HepG2 (cell line): ENCODE measurements at regions not wholly inside any gene's neighbourhood (a gene's known extent, or its start where the extent isn't known, plus 50 kb on each side); places are given as distances from the start of the nearest gene placed in this dataset.

Experiments used
- ATAC-seq: fragments of 200-7000 bp; cut with Tn5 transposase; 3 replicates; pipeline ENCODE4 v1.9.1; 2020; ENCODE audit warnings: mild to moderate bottlenecking, moderate library complexity
- BruUV-seq: library from RNA; stranded (reverse); fragments of 400-500 nt; replicated peaks from 2 replicates; lab custom pipeline; 2021; lab: Mats Ljungman, UMichigan
- CTCF ChIA-PET: fragments of 300-600 bp; formaldehyde crosslinking; extraction: SDS; loops from one replicate; lab custom pipeline; 2021; ENCODE audit warnings: low total read pairs, inconsistent platforms, low intra/inter-chr PET ratio; lab: Yijun Ruan, JAX
- POLR2A ChIA-PET: fragments of 350-600 bp; sonication (Branson Sonifier 250); formaldehyde crosslinking; loops from one replicate; lab custom pipeline; 2020; ENCODE audit warnings: antibody characterized with exemption, inconsistent platforms; lab: Yijun Ruan, JAX
- DNase-seq: peaks from one replicate; pipeline ENCODE4 v3.0.0-alpha.2; 2015; ENCODE audit warnings: low spot score
- FAIRE-seq: peaks from 3 replicates; lab custom pipeline; 2011; peaks lifted over from hg19 to GRCh38; lab: Jason Lieb, UNC
- H2AFZ ChIP-seq: one replicate; pipeline ENCODE4 v1.6.1; 2011; ENCODE audit warnings: low read length, inconsistent platforms
- H3K27ac ChIP-seq: fragments of 300-600 bp; 3 replicates; pipeline ENCODE4 v1.8.0; 2011; ENCODE audit warnings: mixed run types, mild to moderate bottlenecking, mixed read lengths, low read length, inconsistent platforms; ENCODE audit not compliant: insufficient read depth; ENCODE audit errors: extremely low read length
- H3K27me3 ChIP-seq, 2 experiments: fragments of 200-600 bp in 1 of 2; 2 replicates in 1 of 2; 3 replicates in 1 of 2; pipeline versions ENCODE4 v1.6.0 to v1.8.0; 2011; ENCODE audit warnings: low read length in 2 of 2, mild to moderate bottlenecking in 2 of 2, moderate library complexity in 2 of 2, inconsistent platforms in 1 of 2; ENCODE audit not compliant: insufficient read depth in 2 of 2, control insufficient read depth in 1 of 2
- H3K36me3 ChIP-seq, 2 experiments: fragments of 200-600 bp in 1 of 2; replicated peaks in 1 of 2; 2 replicates in 1 of 2; 3 replicates in 1 of 2; pipeline versions ENCODE4 v1.5.1 to v1.8.0; 2011; ENCODE audit warnings: low read length in 2 of 2, inconsistent platforms in 1 of 2; ENCODE audit not compliant: insufficient read depth in 2 of 2, control insufficient read depth in 1 of 2
- H3K4me1 ChIP-seq: 2 replicates; pipeline ENCODE4 v1.5.1; 2012; ENCODE audit warnings: low read length, inconsistent platforms; ENCODE audit not compliant: insufficient read depth
- H3K4me2 ChIP-seq: 2 replicates; pipeline ENCODE4 v1.6.0; 2011; ENCODE audit warnings: low read depth, low read length, inconsistent platforms
- H3K4me3 ChIP-seq, 3 experiments: fragments of 200-600 bp in 1 of 3; sonication (generic), shearing (Covaris generic) in 1 of 3; replicated peaks in 1 of 3; 2 replicates each; pipeline ENCODE4 v1.5.1; 2011 to 2016; ENCODE audit warnings: low read length in 3 of 3, inconsistent platforms in 2 of 3, low read depth in 2 of 3, mild to moderate bottlenecking in 2 of 3, control low read depth in 1 of 3, mixed read lengths in 1 of 3; ENCODE audit not compliant: insufficient read depth in 1 of 3
- H3K79me2 ChIP-seq: one replicate; pipeline ENCODE4 v1.6.1; 2011; ENCODE audit warnings: low read length, inconsistent platforms; ENCODE audit not compliant: insufficient read depth
- H3K9ac ChIP-seq: 2 replicates; pipeline ENCODE4 v1.6.0; 2011; ENCODE audit warnings: mild to moderate bottlenecking, low read depth, low read length, inconsistent platforms; ENCODE audit not compliant: insufficient read depth
- H3K9me3 ChIP-seq: 2 replicates; pipeline ENCODE4 v1.5.1; 2012; ENCODE audit warnings: mild to moderate bottlenecking, low read length
- H4K20me1 ChIP-seq: 2 replicates; pipeline ENCODE4 v1.6.0; 2011; ENCODE audit warnings: inconsistent platforms, mild to moderate bottlenecking, low read length, moderate library complexity; ENCODE audit not compliant: insufficient read depth
- EHMT2 ChIP-seq: fragments of 200-600 bp; sonication (generic); IDR thresholded peaks from 2 replicates; pipeline ENCODE4 v1.7.0; 2017; ENCODE audit warnings: antibody characterized with exemption, low read depth, low read length, borderline replicate concordance
- ISX ChIP-seq: sonication (generic); formaldehyde crosslinking; conservative IDR thresholded peaks from 2 replicates; pipeline ENCODE4 v1.5.0; 2020; ENCODE audit warnings: missing genetic modification reagents
- PRMT3 ChIP-seq: sonication (generic); formaldehyde crosslinking; IDR thresholded peaks from 2 replicates; pipeline ENCODE4 v1.8.1; 2022; ENCODE audit warnings: low read depth, mild to moderate bottlenecking, moderate library complexity, missing genetic modification reagents, borderline replicate concordance
- TRIM24 ChIP-seq: sonication (generic); formaldehyde crosslinking; IDR thresholded peaks from 2 replicates; pipeline ENCODE4 v1.8.0; 2022; ENCODE audit warnings: mild to moderate bottlenecking, missing genetic modification reagents
- ZNF354B ChIP-seq: sonication (generic); formaldehyde crosslinking; IDR thresholded peaks from 2 replicates; pipeline ENCODE4 v1.8.0; 2022; ENCODE audit warnings: mild to moderate bottlenecking, missing genetic modification reagents
- ZSCAN12 ChIP-seq: sonication (generic); formaldehyde crosslinking; IDR thresholded peaks from 2 replicates; pipeline ENCODE4 v1.9.0; 2021; ENCODE audit warnings: mild to moderate bottlenecking, missing genetic modification reagents
- ZSCAN30 ChIP-seq: sonication (generic); formaldehyde crosslinking; IDR thresholded peaks from 2 replicates; pipeline ENCODE4 v1.5.0; 2020; ENCODE audit warnings: mild to moderate bottlenecking, missing genetic modification reagents
- WGBS: methylation state at CpG from one replicate; pipeline ENCODE4 v1.1.6; 2017; ENCODE audit warnings: low lambda C conversion rate; 5-methylcytosine and 5-hydroxymethylcytosine counted together
- in situ Hi-C: cut with HindIII; loops from 2 replicates; pipeline ENCODE4 v1.10.0; 2017; ENCODE audit warnings: low pct_unique_long_range_greater_than_20kb; ENCODE audit not compliant: extremely low pct_ligation_motif_present
- intact Hi-C: fragments of 100-400 bp; cut with micrococcal nuclease; formaldehyde crosslinking; loops from one replicate; pipeline ENCODE4 v1.10.0; 2022; ENCODE audit not compliant: unreplicated experiment
- TF ChIP-seq, protein P1 (sequence below), 2 experiments: sonication (generic) in 1 of 2; formaldehyde crosslinking in 1 of 2; IDR thresholded peaks; 2 replicates each; pipeline versions ENCODE4 v1.6.1 to v1.9.0; 2014 to 2022; ENCODE audit warnings: antibody characterized with exemption in 1 of 2, borderline replicate concordance in 1 of 2, inconsistent platforms in 1 of 2, low read depth in 1 of 2, missing genetic modification reagents in 1 of 2

GRCh38 chr11:127709960-127710359, 709.4 kb upstream of the KIRREL3 start (continued):
- TF ChIP-seq, protein P1, sequence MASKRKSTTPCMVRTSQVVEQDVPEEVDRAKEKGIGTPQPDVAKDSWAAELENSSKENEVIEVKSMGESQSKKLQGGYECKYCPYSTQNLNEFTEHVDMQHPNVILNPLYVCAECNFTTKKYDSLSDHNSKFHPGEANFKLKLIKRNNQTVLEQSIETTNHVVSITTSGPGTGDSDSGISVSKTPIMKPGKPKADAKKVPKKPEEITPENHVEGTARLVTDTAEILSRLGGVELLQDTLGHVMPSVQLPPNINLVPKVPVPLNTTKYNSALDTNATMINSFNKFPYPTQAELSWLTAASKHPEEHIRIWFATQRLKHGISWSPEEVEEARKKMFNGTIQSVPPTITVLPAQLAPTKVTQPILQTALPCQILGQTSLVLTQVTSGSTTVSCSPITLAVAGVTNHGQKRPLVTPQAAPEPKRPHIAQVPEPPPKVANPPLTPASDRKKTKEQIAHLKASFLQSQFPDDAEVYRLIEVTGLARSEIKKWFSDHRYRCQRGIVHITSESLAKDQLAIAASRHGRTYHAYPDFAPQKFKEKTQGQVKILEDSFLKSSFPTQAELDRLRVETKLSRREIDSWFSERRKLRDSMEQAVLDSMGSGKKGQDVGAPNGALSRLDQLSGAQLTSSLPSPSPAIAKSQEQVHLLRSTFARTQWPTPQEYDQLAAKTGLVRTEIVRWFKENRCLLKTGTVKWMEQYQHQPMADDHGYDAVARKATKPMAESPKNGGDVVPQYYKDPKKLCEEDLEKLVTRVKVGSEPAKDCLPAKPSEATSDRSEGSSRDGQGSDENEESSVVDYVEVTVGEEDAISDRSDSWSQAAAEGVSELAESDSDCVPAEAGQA (IDR thresholded peaks at IDR 0.05; ENCODE audit: low read depth), result no peak
- TF ChIP-seq, protein P1 (CRISPR knock-in tag; IDR thresholded peaks at IDR 0.05; ENCODE audit: borderline replicate concordance), result no peak
- TF ChIP-seq EHMT2, result no peak
- no peak for TF ChIP-seq ZSCAN12 (CRISPR knock-in tag)
- TF ChIP-seq ISX, result no peak
- TF ChIP-seq PRMT3 (CRISPR knock-in tag), result no peak
- TF ChIP-seq ZNF354B (CRISPR knock-in tag), result no peak
- TF ChIP-seq ZSCAN30, result no peak

DNA sequence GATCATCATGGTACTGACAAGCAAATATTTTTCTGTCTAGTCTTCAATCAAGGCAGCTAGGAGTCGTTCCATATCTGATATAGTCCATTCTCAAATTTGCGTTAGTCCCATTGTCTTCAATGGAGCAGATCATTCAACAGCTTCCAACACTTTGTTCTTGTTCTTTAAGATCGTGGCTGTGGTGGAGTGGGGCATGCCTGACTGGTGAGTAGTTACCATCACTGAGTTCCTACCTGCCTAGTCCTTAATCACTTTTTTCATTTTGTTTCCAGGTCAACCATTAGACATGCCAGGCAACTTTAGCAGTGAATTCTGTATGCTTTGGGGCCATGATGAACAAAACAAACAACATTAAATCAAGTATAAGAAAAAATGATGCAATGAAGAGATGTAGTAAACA, 693.1 kb upstream of the KIRREL3 start:
- no peaks in the 10 kb centered on the region for H3K4me1 ChIP-seq
- no peaks in the 10 kb centered on the region for H4K20me1 ChIP-seq
- no peak for ATAC-seq
- ChIA-PET POLR2A (no interaction called here), CTCF (no interaction called here)
- intact Hi-C loops (no loop called here), in situ Hi-C loops (no loop called here)
- H2AFZ ChIP-seq, result no peak overlapping the region
- no peak for DNase-seq
- no peak overlapping the region for H3K9ac ChIP-seq
- H3K27me3 ChIP-seq, result no peaks in the 10 kb centered on the region
- H3K79me2 ChIP-seq, result no peaks in the 10 kb centered on the region
- H3K4me2 ChIP-seq, result no peak overlapping the region
- peaks cover 86% of the 10 kb centered on the region for H3K9me3 ChIP-seq
- no peak for FAIRE-seq
- no peak overlapping the region for H3K27ac ChIP-seq
- no TSS peak for BruUV-seq
- 2% methylated on average over 3 of the region's 3 CpGs for WGBS
- no peak for TF ChIP-seq TRIM24
- H3K4me3 ChIP-seq, result no peak overlapping the region
- no peaks in the 10 kb centered on the region for H3K36me3 ChIP-seq
